Subcutaneous abdominal adipose tissue (tissue), 5 donors: ENCODE measurements at regions not wholly inside any gene's neighbourhood (a gene's known extent, or its start where the extent isn't known, plus 50 kb on each side); places are given as distances from the start of the nearest gene placed in this dataset.

Experiments
- H3K27ac ChIP-seq: one replicate; pipeline ENCODE4 v1.7.0; 2013; ENCODE audit warnings: low read depth, mild to moderate bottlenecking, inconsistent platforms, low read length, moderate library complexity
- H3K27me3 ChIP-seq, 5 donors: one replicate each; pipeline ENCODE4 v1.7.0; 2013; ENCODE audit warnings: low read length in 5 of 5, inconsistent platforms in 1 of 5; ENCODE audit not compliant: control insufficient read depth in 5 of 5, insufficient read depth in 4 of 5
- H3K36me3 ChIP-seq, 5 donors: one replicate each; pipeline ENCODE4 v1.7.0; 2013; ENCODE audit warnings: low read length in 5 of 5; ENCODE audit not compliant: control insufficient read depth in 5 of 5, insufficient read depth in 5 of 5
- H3K4me1 ChIP-seq, 5 donors: one replicate each; pipeline ENCODE4 v1.7.0; 2013; ENCODE audit warnings: low read length in 5 of 5, mild to moderate bottlenecking in 3 of 5, moderate library complexity in 1 of 5; ENCODE audit not compliant: control insufficient read depth in 5 of 5, insufficient read depth in 5 of 5
- H3K4me3 ChIP-seq, 5 donors: one replicate each; pipeline ENCODE4 v1.7.0; 2013; ENCODE audit warnings: low read length in 5 of 5, low read depth in 1 of 5
- H3K9ac ChIP-seq, 5 donors: one replicate each; pipeline ENCODE4 v1.7.0; 2013; ENCODE audit warnings: low read length in 5 of 5, mild to moderate bottlenecking in 4 of 5, moderate library complexity in 3 of 5
- H3K9me3 ChIP-seq, 5 donors: one replicate each; pipeline ENCODE4 v1.7.0; 2013; ENCODE audit warnings: low read length in 5 of 5; ENCODE audit not compliant: control insufficient read depth in 5 of 5
- donor health status: healthy.
- donor health status: healthy.
- donor health status: healthy.
- donor health status: healthy.
- donor health status: healthy.

DNA sequence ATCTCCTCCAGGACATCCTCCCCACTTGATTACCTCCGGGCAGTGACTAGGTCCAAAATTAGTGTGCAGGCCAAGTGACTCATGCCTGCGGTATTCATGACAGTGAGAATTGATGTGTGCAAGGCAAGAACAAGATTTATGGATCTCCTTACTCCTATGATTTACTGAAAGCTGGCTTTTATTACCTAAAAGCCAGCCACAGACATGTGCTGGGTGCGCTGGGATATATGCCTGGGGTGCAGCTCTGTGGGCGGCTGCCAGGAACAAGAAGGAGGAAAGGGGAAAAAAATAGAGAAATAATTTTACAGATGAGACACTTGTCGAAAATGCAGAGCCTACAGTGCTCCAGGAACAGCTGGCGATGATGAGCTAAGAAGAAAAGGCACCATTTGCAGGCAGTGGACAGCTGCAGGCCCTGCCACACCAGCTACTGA is 359.3 kb downstream of the CMPK2 start:
- Histone ChIP-seq H3K27me3 (no peaks in the 10 kb centered on the region), H3K9ac (no peak overlapping the region), H3K4me3 (no peak overlapping the region), H3K36me3 (no peaks in the 10 kb centered on the region), H3K9me3 (no peaks in the 10 kb centered on the region), H3K27ac (no peak overlapping the region), H3K4me1 (peaks cover 0 to 8% (median 0%) of the 10 kb centered on the region in 5 donors)

DNA sequence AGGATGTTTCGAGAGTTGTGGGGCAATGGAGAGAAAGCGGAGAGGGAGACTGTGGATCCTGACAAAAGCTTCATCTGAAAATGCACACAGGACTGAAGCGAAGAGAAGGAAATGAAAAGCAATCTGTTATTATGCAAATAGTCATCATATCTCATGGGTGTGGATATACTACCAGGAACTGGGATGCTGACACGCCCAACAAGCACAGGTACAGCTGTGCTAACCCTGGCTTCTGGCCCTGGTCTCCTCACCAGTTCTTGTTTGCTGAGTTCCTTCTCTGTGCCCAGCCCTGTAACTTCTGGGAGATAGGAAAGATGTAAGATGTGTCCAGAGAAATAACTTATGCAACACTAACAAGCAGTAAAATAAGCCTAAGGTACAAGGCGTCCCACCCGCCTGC is 358.8 kb downstream of the CMPK2 start:
- no peak overlapping the region for H3K9ac ChIP-seq
- H3K27me3 ChIP-seq: no peaks in the 10 kb centered on the region
- H3K4me1 ChIP-seq: peaks cover 0 to 8% (median 0%) of the 10 kb centered on the region in 5 donors
- no peaks in the 10 kb centered on the region for H3K9me3 ChIP-seq
- H3K4me3 ChIP-seq: no peak overlapping the region
- no peak overlapping the region for H3K27ac ChIP-seq
- no peaks in the 10 kb centered on the region for H3K36me3 ChIP-seq

DNA sequence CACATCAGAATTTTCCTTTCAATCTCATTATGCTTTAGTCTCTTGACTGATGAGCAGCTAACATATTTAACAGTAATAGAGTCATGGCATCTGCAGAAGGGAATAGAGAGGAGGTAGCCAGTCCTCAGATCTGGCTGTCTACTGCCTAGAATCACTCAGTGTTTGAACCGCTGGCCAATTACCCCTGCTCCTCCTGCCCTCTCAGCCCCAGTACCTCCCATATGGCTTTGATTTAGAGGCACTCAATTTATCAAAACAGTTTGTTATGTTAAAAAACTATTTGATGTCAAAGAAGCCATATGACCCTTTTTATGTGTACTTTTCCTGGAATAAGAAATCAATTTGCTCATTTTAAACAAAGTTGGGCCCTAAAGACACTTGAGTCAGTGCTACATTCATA is 355.2 kb downstream of the CMPK2 start:
- H3K36me3 ChIP-seq: no peaks in the 10 kb centered on the region
- H3K27ac ChIP-seq: no peak overlapping the region
- H3K9ac ChIP-seq: no peak overlapping the region
- no peaks in the 10 kb centered on the region for H3K27me3 ChIP-seq
- no peaks in the 10 kb centered on the region for H3K9me3 ChIP-seq
- no peak overlapping the region for H3K4me3 ChIP-seq
- peaks cover 0 to 8% (median 0%) of the 10 kb centered on the region in 5 donors for H3K4me1 ChIP-seq

DNA sequence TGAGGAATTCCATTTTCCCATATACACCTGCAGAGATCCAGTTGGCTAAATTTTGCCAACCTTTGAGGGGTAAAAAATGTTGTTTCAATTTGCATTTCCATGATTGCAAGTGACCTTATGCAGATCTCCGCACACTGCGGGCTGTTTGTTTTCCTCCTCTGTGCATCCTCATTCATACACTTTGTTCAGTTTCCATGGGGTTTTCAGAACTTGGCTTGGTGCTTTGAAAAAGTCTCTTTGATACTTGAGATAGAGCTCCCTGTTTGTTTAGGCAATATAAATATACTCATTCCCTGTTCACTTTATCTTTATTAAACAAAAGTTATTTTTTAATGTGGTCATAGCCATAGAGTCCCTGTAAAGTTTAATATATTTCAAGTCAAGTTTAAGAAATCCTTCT is 353.1 kb downstream of the CMPK2 start:
- Histone ChIP-seq H3K27ac (no peak overlapping the region), H3K36me3 (no peaks in the 10 kb centered on the region), H3K27me3 (no peaks in the 10 kb centered on the region), H3K4me1 (no peaks in the 10 kb centered on the region), H3K9me3 (no peaks in the 10 kb centered on the region), H3K9ac (no peak overlapping the region), H3K4me3 (no peak overlapping the region)

DNA sequence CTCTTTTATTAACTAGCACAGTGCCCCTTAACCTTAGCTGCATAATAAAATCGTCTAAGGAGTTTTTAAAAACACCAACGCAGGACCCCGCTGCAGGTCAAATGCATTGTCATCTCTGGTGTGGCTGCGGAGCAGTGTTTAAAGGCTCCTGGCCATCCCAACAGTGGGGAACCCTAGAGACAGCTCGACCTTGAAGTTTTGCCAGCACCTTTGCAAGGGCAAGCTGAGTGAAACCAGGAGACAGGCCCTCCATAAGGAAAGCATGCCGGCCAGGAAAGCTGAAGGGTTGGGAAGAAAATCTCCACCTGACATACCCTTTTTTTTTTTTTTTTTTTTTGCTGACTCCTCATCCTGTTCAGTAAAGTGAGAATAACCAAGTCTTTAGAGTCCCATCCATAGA is 349.0 kb downstream of the CMPK2 start:
- Histone ChIP-seq H3K9ac (no peak overlapping the region), H3K4me1 (no peaks in the 10 kb centered on the region), H3K27ac (no peak overlapping the region), H3K36me3 (no peaks in the 10 kb centered on the region), H3K4me3 (no peak overlapping the region), H3K9me3 (peaks cover 0 to 5% (median 0%) of the 10 kb centered on the region in 5 donors), H3K27me3 (no peaks in the 10 kb centered on the region)

DNA sequence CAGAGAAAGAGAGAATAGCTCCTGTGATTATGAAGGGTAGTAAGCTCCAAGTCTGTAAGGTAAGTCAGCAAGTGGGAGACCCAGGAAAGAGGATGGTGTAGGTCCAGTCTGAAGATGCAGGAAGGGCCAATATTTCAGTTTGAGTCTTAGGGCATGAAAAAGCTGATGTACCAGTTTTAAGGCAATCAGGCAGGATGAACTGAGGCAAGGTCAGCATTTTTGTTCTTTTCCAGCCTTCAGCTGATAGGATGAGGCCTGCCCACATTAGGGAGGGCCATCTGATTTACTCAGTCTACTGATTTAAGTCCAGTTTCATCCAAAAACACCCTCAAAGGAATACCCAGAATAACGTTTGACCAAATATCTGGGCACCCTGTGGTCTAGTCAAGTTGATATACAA is 347.3 kb downstream of the CMPK2 start:
- no peaks in the 10 kb centered on the region for H3K27me3 ChIP-seq
- no peaks in the 10 kb centered on the region for H3K36me3 ChIP-seq
- no peak overlapping the region for H3K9ac ChIP-seq
- no peaks in the 10 kb centered on the region for H3K4me1 ChIP-seq
- no peak overlapping the region for H3K27ac ChIP-seq
- no peak overlapping the region for H3K4me3 ChIP-seq
- peaks cover 0 to 5% (median 0%) of the 10 kb centered on the region in 5 donors for H3K9me3 ChIP-seq

DNA sequence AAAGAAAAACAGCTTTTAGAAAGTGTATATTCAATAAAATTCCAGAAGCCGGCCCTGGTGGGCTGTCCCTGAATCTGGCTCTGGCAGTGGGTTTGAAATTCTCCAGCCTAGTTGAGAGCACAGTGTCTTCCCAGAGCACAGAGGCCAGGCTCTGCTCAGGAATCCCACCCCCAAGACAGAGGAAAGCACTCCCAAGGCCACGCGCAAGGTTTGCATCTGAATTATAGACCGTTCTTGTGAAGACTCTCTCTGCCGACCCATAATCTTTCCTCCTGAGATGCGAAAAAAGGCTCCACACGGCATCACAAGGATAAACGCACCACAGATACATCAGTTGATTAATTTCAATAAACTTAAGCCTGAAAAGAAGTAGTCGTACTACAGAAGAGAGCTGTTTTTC is 342.2 kb downstream of the CMPK2 start:
- H3K9me3 ChIP-seq: peaks cover 0 to 2% (median 0%) of the 10 kb centered on the region in 5 donors
- no peak overlapping the region for H3K27ac ChIP-seq
- no peaks in the 10 kb centered on the region for H3K4me1 ChIP-seq

DNA sequence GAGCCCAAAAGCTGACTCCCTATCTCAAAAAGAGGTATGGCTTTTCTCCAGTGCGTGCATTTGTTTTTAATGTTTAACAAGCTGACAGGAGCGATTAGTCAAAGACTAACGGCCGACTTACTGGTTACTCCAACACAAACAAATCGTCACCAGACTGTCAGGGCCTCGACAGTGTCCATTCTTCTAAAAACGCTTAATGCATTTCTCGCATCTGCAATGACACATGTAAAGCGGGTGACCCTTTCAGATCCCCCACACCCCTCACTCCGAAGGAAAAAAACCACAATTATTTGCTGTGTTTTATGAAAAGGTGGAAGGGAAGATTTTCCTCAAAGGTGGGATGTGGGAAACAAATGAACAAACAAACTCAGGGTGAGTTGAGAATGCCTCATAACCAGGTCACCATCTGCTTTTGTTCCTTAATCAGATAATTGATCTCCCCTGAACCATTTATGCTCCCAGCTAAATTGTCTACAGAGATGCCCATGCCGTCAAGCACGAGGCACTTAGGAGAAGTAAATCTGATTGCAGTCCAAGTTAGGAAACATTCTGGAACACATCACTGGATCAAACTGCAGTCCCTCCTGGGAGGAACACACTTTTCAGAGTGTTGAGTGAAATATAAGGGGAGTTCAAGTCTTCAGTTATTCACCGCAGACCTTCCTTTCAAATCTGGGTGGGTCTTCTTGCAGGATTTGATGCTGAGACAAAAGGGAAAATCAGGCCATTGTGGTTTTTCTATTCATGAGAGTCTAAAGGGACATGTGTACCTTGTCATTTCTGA is 340.8 kb downstream of the CMPK2 start:
- Histone ChIP-seq H3K27ac (no peak overlapping the region), H3K4me1 (no peaks in the 10 kb centered on the region), H3K9me3 (no peaks in the 10 kb centered on the region), H3K36me3 (no peaks in the 10 kb centered on the region), H3K27me3 (peaks cover 0 to 2% (median 0%) of the 10 kb centered on the region in 5 donors), H3K4me3 (no peak overlapping the region), H3K9ac (no peak overlapping the region)

More for the DNA sequence above, 342.2 kb downstream of the CMPK2 start:
- Histone ChIP-seq H3K27me3 (peaks cover 0 to 2% (median 0%) of the 10 kb centered on the region in 5 donors), H3K36me3 (no peaks in the 10 kb centered on the region), H3K9ac (no peak overlapping the region), H3K4me3 (no peak overlapping the region)

DNA sequence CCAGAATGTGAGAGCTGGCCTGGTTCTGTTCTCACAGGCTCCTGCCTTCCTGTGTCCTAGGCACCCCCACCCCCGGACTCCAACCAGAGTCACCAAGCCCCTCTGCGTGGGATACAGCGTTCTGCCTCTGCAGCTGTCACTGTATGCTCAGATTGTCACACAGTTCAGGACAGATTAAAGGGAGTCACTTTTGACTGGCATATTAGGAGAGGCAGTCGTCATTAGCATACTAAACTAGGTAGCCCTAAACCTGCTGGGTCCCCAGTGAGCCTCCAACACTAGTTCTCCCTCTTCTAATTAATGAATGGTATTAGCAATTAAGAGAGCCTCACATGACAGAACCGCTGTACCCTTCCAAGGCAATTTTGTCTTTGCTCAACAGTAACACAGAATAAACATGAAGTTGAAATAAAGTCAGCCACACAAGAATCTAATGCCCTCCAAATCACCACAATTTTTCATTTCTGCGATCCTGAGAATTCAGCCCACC is 340.2 kb downstream of the CMPK2 start:
- Histone ChIP-seq H3K27ac (no peak overlapping the region), H3K36me3 (no peaks in the 10 kb centered on the region), H3K4me1 (no peaks in the 10 kb centered on the region)

DNA sequence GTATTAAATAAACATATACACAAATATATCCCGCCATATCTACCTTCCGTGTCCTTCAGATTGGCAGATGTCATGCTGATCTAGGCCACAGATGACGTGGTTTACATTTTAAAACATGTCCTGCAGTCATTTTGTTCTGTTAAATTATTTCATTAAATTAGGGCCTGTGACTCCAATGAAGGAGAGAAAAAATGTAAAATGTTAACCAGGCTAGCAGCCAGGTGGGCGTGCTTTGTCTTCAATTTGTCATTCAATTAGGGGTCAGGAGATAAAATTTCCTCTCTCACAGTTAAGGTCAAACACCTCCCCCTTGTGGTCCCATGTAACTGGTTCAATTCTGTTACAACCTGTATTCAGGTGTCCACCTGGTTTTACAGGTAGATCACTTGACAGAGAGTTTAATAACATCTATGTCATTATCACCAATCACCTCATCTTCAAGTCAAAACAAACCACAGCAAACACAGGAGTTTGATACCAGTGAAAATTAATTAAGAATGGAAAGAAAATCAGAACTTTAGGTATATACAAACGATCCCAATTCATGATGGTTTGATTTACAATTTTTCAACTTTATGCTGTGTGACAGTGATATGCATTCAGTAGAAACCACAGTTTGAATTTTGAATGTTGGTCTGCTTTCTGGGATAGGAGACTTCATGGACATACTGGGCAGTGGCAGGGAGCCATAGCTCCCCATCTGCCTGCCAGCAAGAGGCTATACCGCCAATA is 339.4 kb downstream of the CMPK2 start:
- no peak overlapping the region for H3K27ac ChIP-seq
- H3K4me3 ChIP-seq: no peak overlapping the region
- peaks cover 0 to 2% (median 0%) of the 10 kb centered on the region in 5 donors for H3K27me3 ChIP-seq
- H3K4me1 ChIP-seq: no peaks in the 10 kb centered on the region
- no peaks in the 10 kb centered on the region for H3K9me3 ChIP-seq
- H3K9ac ChIP-seq: no peak overlapping the region
- no peaks in the 10 kb centered on the region for H3K36me3 ChIP-seq

More for the DNA sequence above, 340.2 kb downstream of the CMPK2 start:
- no peaks in the 10 kb centered on the region for H3K9me3 ChIP-seq
- peaks cover 0 to 2% (median 0%) of the 10 kb centered on the region in 5 donors for H3K27me3 ChIP-seq
- H3K4me3 ChIP-seq: no peak overlapping the region
- no peak overlapping the region for H3K9ac ChIP-seq
